Activated T-cell treated with anti-CD3 and anti-CD28 coated beads for 1 hour (primary cell): ENCODE measurements at regions not wholly inside any gene's neighbourhood (a gene's known extent, or its start where the extent isn't known, plus 50 kb on each side); places are given as distances from the start of the nearest gene placed in this dataset.

Source experiments
- DNase-seq: peaks from one replicate; pipeline ENCODE4 v3.0.0-alpha.2; 2020; ENCODE audit warnings: low read depth

DNA sequence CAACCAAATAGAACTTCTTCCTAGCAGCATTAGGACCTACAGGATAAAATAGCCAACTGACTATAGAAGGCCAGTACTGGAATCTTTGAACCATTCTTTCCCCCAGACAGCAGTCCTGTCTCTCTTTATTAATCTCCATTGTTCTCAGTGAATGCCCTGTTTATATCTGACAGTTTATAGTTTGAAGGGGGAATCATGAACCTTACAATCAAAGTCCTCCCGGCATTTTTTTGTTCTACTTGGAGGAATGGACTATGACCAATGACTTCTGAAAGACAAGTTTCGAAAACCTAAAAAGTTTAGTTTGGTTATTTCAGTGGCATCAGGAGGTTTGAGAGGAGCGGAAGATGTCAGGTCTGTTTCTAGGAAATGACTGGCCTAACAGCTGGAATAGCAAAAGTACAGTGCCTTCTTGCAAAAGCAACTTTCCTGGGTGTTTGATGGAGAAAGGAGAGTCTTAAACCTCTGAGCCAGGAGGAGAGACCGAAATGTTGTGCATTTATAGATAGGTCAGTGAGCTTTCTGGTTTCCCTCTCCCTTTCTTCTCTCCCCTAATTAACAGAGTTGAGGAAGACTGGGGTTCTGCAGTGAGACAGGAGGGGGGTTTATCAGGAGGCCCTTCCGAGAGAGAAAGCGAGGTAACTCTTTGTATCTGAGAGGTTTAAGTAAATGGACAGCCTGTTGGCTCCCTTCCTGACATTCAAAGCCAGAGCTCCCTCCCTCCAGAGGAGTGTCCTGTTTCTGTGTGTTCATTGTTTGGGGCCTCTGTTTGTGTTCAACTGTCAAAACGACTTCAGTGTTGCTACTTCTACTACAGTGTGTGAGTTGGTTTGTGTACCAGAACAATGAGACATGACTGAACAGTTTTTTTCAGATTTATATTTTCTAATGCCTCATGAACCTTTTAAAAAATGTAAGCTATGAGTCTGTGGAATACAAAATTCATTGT, 383.0 kb upstream of the RARB start:
- DNase-seq: no peak

DNA sequence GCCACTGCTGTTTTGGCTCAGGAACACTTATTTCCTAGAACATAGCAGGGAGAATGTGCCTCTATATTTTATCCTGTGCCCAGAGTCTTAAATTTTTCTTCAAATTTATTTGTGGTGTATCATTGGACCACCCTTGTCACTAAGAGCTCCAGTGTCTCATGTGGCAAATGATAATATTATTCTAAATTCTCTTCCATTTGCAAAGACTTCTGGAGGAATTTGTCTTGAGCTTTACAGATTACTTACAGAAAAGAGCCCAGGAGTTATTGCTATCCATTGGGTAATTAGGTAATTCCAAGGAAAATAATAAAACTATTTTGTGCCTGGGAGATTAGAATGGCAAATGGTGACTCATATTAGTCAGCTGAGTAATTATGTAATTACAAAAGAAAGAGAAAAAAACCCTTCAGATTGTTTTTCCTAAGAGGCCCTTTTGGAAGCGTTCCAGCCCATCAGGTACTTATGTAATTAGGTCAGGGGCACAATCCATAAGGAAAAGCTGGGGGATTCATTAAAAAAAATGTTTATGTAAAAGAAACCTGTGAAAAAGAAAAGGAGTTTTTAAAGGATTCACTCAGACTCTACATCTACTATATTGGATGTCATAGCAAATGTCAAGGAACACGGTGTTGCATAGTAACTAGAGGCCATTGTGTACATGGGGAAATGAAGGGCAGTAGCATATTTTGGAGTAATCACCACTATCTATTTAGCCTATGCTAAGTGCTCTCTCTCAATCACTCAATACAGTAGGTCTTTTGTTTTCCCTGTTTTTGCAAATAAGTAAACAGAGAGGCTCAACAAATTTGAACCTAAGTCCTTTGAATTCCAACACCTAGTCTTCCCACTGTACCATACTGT, 380.9 kb upstream of the RARB start:
- no peak for DNase-seq

DNA sequence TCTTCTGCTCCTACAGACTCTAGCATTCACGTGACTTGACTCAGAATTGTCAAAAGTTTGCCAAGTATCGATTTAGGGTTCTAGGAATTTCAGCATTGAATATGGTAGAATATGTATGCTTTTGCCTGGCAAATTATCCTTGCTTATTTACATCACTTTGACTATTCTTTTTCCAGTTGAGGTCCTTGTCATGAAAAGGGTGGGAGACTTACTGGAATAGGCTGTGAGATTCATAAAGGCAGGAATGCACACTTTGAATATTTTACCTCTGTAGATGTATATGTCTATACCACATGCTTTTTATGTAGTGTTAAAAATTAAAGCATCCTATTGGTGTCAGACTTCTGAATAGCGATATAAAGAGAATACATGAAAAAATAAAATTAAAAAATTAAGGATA, 378.8 kb upstream of the RARB start:
- no peak for DNase-seq

DNA sequence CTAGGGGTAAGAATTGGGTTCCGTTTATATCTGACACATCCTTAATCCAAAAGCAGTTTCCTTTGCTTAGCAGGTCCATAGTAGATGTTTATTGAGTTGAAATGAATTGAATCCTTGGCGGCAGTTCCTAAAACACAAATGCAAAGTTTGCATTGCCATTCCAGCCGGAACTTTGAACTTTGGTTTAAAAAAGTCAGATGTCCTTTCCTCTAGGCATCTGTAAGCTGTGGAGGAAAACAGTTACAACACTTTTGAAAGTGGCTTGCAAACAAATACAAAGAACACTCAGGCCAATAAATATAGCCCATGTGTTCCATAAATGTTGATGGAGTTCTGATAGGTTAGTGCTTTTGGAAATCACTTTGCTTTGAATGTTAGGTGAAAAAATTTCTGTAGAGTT, 374.7 kb upstream of the RARB start:
- no peak for DNase-seq

DNA sequence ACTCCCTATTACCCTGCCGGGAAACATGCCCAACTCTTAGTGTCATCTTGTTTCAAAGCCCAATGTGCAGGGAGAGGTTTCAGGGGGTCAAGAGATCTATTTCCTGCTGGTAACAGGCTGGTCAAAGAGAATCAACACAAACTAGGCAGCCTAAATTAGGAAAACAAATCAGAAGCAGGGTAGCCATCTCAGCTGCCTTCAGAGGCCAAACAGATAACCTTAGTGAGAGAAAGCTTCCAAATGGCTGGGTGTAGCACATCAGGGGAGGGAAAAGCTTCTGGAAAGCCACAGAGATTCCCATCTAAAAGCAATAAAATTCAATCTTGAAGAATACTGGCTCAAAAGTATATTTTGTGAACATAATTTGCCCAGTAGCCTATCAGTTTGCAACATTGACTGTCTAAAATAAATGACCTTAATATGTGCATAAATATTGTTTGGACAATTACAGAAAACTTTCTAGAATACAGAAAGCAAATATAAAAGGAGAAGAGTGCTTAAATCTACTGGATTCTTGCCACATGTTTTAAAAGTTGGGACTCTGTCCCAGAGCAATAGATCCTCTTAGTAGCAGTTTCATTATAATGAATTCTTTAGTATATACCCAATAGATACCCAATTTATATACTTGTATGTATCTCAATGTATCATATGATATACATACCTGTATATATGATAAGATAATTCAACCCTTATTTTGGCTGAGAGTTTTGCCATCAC, 371.9 kb upstream of the RARB start:
- DNase-seq: no peak

DNA sequence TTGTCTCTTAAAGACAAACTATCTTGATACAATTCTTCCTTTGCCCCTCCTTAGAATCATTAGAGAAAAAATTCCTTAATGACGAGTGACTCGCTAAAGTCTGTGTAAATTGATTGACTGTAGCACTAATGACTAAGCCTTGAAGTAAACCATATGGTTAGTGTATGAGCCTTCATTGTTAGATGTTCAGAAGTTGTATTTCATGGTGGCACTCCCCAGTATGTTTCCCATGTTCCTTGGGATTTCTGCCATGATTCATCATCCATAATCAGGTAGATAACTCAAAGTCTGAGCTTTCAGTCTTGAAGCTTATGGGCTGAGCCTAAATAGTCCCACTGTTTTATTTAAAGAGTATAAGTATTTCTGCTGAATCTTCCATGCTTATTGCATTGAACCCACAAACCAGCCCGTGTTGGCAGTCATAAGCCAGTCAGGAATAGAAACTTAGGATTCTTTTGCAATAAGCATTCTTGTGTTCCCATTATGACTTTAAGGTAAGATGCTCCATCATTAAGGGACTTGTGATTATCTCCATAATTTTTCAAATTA, 371.2 kb upstream of the RARB start:
- DNase-seq: no peak

DNA sequence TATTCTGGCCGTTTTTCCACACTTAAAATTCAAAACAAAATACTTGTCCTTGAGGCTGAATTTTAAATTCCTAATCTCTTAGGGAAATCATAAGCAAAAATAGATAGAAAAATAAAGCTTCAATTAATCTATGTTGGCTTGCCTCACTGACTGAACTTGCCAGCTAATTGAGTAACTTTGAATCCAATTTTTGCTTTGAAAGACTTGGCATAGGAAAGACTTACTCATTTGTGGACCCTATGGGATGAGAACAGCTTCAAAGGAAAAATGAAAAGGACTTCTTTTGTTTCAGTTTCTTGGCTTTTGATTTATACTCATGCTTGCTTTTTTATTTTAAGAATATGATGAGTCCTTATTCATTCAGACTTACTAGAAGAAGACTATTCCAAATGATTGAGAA, 370.7 kb upstream of the RARB start:
- no peak for DNase-seq

DNA sequence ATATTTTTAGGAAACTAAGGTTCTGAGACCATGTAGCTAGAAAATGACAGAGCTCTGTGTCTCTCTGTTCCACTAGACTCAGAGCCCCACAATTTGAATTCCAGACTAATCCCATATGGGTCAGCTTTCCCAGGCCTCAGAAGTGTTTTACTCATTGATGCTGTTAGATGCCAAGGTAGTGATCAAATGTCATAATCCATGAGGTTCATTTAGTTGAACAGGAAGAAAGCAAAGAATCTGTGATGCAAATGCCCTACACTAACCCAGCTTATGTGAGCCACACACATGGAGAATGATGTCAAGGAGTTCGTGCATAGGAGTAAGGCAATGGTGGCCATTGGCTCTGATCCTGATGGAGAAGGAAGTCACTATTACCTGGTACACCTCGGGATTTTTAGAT, 363.4 kb upstream of the RARB start:
- no peak for DNase-seq

DNA sequence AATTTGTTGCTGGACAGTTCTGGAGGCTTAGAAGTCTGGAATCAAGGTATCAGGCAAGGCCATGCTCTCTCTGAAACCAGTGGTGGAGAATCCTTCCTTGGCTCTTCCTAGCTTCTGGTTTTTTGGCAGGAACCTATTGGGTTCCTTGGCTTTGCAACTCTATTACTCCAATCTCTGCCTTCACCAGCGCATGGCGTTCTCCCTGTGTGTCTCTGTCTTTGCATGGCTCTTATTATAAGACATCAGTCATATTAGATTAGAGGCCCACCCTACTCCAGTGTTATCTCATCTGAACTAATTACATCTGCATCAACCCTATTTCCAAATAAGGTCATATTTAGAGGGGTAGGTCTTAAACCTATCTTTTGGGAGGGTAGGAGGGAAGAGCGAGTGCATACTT, 358.1 kb upstream of the RARB start:
- DNase-seq: no peak

DNA sequence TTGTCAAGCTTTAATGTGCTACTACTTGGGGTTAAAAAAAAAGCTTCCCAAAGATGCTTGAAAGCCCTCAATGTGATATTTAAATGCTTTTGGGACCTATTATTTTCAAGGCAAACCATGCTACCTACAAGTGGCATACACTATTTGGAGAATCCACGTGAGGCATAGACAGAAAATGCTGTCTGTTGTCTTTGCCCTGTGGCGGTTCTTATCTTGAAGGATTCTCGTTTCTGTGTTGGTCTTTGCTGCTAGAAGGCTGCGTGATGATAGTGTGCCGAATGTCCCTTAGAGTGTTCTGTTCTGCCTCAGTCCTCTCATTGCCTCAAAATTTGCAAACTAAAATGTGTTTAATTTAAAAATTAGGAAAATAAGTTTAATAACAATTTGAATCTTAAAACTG, 356.2 kb upstream of the RARB start:
- no peak for DNase-seq

DNA sequence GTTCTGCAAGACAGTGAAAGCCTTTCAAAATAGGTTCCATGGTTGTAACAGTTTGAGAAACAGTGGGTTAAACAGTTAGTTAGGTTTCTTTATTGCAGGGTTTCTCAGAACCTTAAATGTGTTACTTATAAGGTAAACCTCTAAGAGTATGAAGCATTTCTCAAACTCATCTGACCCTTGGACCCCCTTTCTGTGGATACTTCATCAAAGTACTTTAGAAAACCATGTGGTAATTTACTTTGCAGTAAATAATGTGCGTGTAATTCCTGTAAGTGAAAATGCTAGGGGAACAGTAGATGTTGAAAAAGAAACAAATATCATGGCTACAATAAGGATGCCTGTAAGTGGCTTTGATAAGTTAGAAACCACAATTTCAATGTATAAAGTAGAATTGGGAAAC, 354.6 kb upstream of the RARB start:
- no peak for DNase-seq

DNA sequence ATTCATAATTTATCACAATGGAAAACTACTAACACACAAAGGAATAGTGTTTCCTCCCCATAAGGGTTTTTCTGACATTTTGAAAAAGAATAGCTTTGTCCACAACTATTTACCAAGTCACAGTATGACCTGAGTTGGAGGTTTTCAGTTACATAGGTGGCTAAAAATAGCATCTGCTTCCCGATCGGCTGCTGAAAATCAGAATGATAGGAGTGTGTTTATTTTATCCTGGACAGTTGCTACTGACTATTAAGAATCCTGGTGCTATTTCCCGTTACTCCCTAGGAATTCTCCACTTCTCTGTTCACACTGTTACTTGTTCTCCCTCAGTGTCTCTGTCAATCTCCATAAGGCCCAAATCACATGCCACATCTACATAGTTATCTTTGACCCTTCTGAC, 353.9 kb upstream of the RARB start:
- no peak for DNase-seq

DNA sequence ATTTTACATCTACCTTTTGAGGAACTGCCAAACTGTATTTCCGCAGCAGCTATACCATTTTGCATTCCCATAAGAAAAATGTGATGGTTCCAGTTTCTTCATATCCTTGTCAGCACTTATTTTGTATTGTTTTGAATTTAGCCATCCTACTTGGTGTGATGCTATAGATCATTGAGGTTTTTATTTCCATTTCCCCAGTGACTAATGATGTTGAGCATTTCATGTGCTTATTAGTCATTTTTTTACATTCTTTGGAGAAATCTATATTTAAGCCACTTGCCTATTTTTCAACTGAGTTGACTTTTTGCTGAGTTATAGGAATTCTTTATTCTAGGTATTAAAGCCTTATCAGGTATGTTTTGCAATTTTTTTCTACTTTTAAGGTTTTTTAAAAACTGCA, 347.6 kb upstream of the RARB start:
- no peak for DNase-seq

DNA sequence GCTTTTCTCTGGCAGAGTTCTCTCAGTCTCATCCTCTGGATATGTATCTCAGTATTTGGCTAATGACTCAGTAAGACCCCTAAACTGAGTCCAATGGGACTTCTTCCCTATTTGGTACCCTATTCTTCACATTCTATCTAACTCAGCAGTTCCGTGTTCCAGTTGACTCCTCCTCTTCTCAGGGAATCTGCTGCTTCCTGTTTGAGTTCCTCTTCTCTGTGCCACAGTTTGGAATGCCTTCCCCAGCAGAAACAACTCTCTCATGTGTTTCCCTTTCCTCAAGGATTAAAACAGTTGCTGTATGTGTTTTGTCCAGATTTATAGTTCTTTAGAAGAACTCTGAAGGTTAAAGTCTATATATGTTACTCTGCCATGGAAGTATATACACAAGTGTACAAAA, 344.0 kb upstream of the RARB start:
- no peak for DNase-seq

DNA sequence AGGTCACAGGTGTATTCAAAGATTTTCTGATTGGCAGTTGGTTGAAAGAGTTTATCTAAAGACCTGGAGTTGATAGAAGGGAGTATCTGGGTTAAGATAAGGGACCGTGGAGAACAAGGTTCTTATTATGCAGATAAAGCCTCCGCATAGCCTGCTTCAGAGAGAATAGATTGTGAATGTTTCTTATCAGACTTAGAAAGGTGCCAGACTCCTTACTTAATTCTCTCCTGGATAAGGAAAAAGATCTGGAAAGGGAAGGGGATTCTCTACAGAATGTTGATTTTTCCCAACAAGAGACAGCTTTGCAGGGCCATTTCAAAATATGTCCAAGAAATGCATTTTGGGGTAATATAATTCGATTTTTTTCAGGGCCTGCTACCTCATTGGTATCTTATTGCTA, 341.3 kb upstream of the RARB start:
- DNase-seq: no peak

DNA sequence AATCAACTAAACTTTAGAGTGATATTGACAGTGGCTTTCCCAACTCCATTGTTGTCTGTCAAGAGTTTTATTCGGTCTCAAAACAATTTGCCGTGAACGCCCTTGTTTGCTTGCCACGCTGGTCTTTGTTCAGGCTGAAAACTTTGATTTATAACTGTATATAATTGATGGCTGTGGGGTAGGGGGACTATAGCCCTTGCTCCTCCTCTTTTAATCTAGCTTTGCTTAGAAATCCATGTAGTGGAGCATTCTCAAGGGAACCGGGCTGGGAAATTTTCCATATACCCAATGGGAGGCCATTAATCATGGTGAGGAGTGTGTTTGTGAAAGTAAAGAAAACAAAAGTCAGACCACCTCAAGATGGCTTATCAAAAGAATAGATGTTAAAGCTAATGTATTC, 339.8 kb upstream of the RARB start:
- DNase-seq: no peak

DNA sequence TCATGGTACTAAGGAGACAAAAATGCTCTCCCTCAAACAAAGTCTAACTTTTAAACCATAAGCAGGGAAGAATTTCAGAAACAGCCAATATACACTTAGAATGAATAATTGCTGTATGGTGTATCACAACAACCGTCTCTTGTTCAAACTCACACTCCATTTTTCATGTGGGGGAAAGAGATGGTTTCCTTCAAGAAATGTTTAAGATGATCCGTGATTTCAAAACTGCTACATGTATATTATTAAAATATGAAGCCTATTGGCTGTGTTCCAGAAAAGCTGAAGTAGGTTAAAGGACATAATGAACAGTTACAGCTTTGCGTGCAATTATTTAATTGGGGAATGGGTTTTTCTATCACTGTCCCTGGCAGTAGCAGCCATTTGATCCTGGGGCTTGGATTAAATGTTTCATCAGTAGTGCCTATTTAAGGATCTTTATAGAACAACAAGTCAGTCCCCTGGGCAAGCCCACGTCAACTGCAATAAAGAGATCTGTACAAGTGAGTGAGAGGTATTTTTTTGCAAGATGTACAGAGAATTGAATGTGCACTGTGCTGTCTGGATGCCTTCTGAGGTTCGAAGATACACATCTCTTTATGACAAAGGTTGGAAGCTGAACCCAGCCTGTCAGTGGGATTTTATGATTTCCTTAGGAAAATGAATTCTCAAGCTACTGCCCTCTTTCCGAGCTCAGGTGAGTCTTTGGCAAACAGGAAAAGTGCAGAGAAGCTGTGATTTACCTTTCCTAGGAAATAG, 337.2 kb upstream of the RARB start:
- DNase-seq: no peak

DNA sequence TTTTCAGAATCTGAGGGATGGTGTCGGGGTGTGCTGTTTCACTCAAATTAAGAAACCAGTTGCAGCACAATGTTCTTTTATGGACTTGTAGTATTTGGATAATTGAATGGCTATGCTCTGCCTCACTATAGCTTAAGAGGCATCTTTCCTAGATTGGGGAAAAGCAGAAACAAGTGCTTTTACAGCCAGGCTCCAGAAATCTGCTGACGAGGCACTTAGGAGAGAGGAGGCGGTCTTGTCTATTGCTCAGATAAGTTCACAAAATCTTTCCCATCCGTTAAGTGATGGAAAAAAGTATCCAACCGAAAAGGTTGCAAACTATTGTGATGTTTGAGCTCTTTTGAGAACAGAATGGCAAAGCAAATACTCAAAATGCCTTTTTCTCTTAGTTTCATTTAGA, 336.1 kb upstream of the RARB start:
- DNase-seq: no peak

DNA sequence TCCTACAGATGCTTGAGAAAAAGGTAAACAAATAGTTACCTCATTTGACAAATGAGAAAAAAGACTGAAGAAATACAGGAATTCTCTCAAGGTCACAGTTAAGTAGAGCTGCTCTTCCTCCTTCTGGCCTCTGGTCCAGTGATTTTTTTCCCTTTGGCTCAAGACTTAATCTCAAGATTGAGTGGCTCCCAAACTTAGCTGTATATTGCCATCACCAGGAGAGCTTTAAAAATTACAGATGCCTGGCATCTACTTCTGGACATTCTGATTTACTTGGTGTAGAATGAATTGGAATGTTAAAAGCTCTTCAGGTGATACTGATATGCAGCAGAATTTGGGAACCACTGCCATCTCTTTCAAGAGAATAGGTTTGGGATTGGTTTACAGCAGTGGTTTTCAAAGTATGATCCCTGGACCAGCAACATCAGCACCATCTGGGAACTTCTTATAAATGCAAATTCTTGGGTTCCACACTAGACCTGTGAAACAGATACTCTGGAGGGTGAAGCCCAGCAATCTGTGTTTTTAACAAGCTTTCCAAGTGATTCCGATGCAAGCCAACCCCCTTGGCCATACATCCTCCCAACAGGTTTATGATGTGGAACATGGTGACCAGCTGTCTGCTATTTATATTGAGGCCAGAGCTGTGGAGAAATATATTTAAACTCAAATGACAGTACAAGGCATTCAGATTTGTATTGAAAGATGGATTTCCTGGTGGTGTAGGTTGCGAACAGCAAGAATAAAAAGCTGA, 333.0 kb upstream of the RARB start:
- DNase-seq: no peak

DNA sequence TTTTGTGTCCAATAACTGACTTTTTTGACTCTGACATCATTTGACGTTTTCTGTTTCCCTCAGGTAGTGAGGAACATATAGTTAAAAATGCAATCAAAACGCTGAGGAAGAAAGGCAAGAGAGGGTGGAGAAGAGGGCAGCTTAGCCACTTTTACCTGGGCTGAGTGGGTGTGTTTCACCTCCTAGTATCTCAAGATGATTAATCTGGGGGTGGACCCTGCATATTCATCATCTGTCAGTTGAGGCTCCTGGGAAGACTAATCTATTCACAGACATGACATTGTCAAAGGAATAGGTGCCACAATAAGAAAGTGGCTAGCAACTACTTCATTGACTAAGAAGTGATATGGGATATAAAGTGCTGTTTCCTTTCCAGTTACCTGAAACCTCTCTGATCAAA, 331.5 kb upstream of the RARB start:
- DNase-seq: no peak

DNA sequence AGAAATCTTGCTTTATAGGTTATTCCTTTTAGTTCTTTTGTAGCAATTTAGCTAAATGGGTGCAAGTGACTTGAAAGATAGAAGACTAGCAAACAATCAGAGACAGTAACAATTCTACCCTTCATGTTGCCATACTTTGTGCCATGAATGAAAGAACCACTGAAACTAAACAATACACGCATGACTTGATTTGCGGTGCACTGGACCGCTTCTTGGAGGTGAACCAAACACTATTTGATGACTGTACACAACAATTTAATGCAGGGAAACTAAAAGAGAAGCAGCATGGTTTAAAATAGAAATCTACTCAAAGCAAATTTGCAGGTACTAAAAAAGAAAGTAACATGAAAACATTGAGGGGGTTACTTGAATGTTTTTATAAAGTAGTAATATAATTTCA, 331.0 kb upstream of the RARB start:
- DNase-seq: no peak
